Neural cell (in vitro differentiated cells): ENCODE measurements at regions not wholly inside any gene's neighbourhood (a gene's known extent, or its start where the extent isn't known, plus 50 kb on each side); places are given as distances from the start of the nearest gene placed in this dataset.

Experiments
- H2AFZ ChIP-seq: fragments of 200-600, 300-800 bp; sonication (generic), shearing (Covaris generic); 2 replicates; pipeline ENCODE4 v1.6.0; 2014; ENCODE audit warnings: low read depth, mild to moderate bottlenecking, antibody characterized with exemption, low read length, moderate library complexity
- H3F3A ChIP-seq: fragments of 200-600 bp; shearing (Covaris generic); 2 replicates; pipeline ENCODE4 v1.6.1; 2016; ENCODE audit warnings: mild to moderate bottlenecking, moderate library complexity, mixed read lengths, antibody characterized with exemption, low read length; ENCODE audit not compliant: insufficient read depth, poor library complexity, severe bottlenecking
- H3K27ac ChIP-seq: fragments of 200-600, 300-800 bp; sonication (generic), shearing (Covaris generic); 2 replicates; pipeline ENCODE4 v1.5.1; 2014; ENCODE audit warnings: mild to moderate bottlenecking, low read length, moderate library complexity
- H3K27me3 ChIP-seq: fragments of 300-800, 200-600 bp; sonication (generic), shearing (Covaris generic); 2 replicates; pipeline ENCODE4 v1.6.0; 2014; ENCODE audit warnings: mild to moderate bottlenecking, low read depth, low read length, moderate library complexity; ENCODE audit not compliant: insufficient read depth
- H3K36me3 ChIP-seq: fragments of 300-800, 200-600 bp; sonication (generic), shearing (Covaris generic); 2 replicates; pipeline ENCODE4 v1.5.1; 2014; ENCODE audit warnings: mild to moderate bottlenecking, antibody characterized with exemption, low read length, moderate library complexity; ENCODE audit not compliant: insufficient read depth
- H3K4me2 ChIP-seq: fragments of 300-800, 200-600 bp; sonication (generic), shearing (Covaris generic); 2 replicates; pipeline ENCODE4 v1.6.0; 2014; ENCODE audit warnings: mild to moderate bottlenecking, low read length
- H3K4me3 ChIP-seq: fragments of 300-800, 200-600 bp; sonication (generic), shearing (Covaris generic); 2 replicates; pipeline ENCODE4 v1.5.1; 2014; ENCODE audit warnings: mild to moderate bottlenecking, low read length, moderate library complexity
- H3K79me2 ChIP-seq: fragments of 200-600 bp; shearing (Covaris generic); replicated peaks from 2 replicates; pipeline ENCODE4 v1.6.0; 2014; ENCODE audit warnings: mild to moderate bottlenecking, low read length, moderate library complexity; ENCODE audit not compliant: insufficient read depth
- H3K9ac ChIP-seq: fragments of 300-800, 200-600 bp; sonication (generic), shearing (Covaris generic); 2 replicates; pipeline ENCODE4 v1.6.1; 2016; ENCODE audit warnings: mild to moderate bottlenecking, low read length, mixed read lengths
- H3K9me2 ChIP-seq: fragments of 200-600 bp; shearing (Covaris generic); 2 replicates; pipeline ENCODE4 v1.6.1; 2016; ENCODE audit warnings: mild to moderate bottlenecking, low read length, mixed read lengths; ENCODE audit not compliant: insufficient read depth
- H3K9me3 ChIP-seq: fragments of 200-600, 300-800 bp; sonication (generic), shearing (Covaris generic); 2 replicates; pipeline ENCODE4 v1.6.1; 2016; ENCODE audit warnings: mild to moderate bottlenecking, mixed run types, low read length, moderate library complexity, mixed read lengths
- H4K20me1 ChIP-seq: fragments of 200-600 bp; shearing (Covaris generic); 2 replicates; pipeline ENCODE4 v1.6.1; 2016; ENCODE audit warnings: mild to moderate bottlenecking, mixed run types; ENCODE audit not compliant: insufficient read depth
- CTCF ChIP-seq: fragments of 450-650 bp; IDR thresholded peaks from 2 replicates; pipeline ENCODE4 v1.5.1; 2014; ENCODE audit warnings: antibody characterized with exemption, mild to moderate bottlenecking, moderate library complexity; ENCODE audit not compliant: poor library complexity, severe bottlenecking
- EP300 ChIP-seq: fragments of 450-650 bp; conservative IDR thresholded peaks from 2 replicates; pipeline ENCODE4 v1.6.1; 2014; ENCODE audit warnings: antibody characterized with exemption, mild to moderate bottlenecking, moderate library complexity; ENCODE audit not compliant: poor library complexity, severe bottlenecking
- EZH2 ChIP-seq: fragments of 200-600, 300-800 bp; shearing (Covaris generic), sonication (generic); IDR thresholded peaks from 2 replicates; pipeline ENCODE4 v1.6.1; 2014; ENCODE audit warnings: antibody characterized with exemption, low read length, borderline replicate concordance, mild to moderate bottlenecking; ENCODE audit not compliant: insufficient read depth, poor library complexity, severe bottlenecking
- MXI1 ChIP-seq: fragments of 450-650 bp; conservative IDR thresholded peaks from 2 replicates; pipeline ENCODE4 v1.6.1; 2014; ENCODE audit warnings: antibody characterized with exemption, mild to moderate bottlenecking; ENCODE audit not compliant: poor library complexity, severe bottlenecking
- POLR2AphosphoS5 ChIP-seq: IDR thresholded peaks from 2 replicates; pipeline ENCODE4 v1.6.1; 2012
- RAD21 ChIP-seq: fragments of 450-650 bp; conservative IDR thresholded peaks from 2 replicates; pipeline ENCODE4 v1.6.1; 2014; ENCODE audit warnings: antibody characterized with exemption, mild to moderate bottlenecking, moderate library complexity
- REST ChIP-seq: IDR thresholded peaks from 2 replicates; pipeline ENCODE4 v1.6.1; 2012; ENCODE audit warnings: borderline replicate concordance
- SMC3 ChIP-seq: fragments of 450-650 bp; conservative IDR thresholded peaks from 2 replicates; pipeline ENCODE4 v1.6.1; 2014; ENCODE audit warnings: antibody characterized with exemption, mild to moderate bottlenecking, moderate library complexity; ENCODE audit not compliant: poor library complexity
- TAF1 ChIP-seq: IDR thresholded peaks from 2 replicates; pipeline ENCODE4 v1.6.1; 2012; ENCODE audit warnings: low read depth

GRCh38 chr10:118958984-118959925, 70.3 kb upstream of the NANOS1 start:
- TF ChIP-seq SMC3 (no peak), RAD21 (no peak), REST (no peak), CTCF (no peak), TAF1 (no peak), MXI1 (no peak), EP300 (no peak), EZH2 (no peak), POLR2AphosphoS5 (no peak)
- Histone ChIP-seq H3K27ac (no peak overlapping the region), H3K79me2 (no peaks in the 10 kb centered on the region), H2AFZ (no peak overlapping the region), H3K4me3 (no peak overlapping the region), H3K9ac (no peak overlapping the region), H3K9me2 (no peaks in the 10 kb centered on the region), H3K36me3 (no peaks in the 10 kb centered on the region), H3K4me2 (no peak overlapping the region), H3K9me3 (no peaks in the 10 kb centered on the region), H4K20me1 (no peaks in the 10 kb centered on the region), H3K27me3 (no peaks in the 10 kb centered on the region), H3F3A (no peaks in the 10 kb centered on the region)

GRCh38 chr10:118960157-118961090, 69.1 kb upstream of the NANOS1 start:
- TF ChIP-seq MXI1 = no peak
- no peak for TF ChIP-seq EP300
- TF ChIP-seq POLR2AphosphoS5 = no peak
- TF ChIP-seq EZH2 = no peak
- no peak for TF ChIP-seq RAD21
- TF ChIP-seq TAF1 = no peak
- no peak for TF ChIP-seq CTCF
- no peak for TF ChIP-seq SMC3
- no peak for TF ChIP-seq REST
- Histone ChIP-seq H4K20me1 (no peaks in the 10 kb centered on the region), H3K9ac (no peak overlapping the region), H3K4me3 (no peak overlapping the region), H3F3A (no peaks in the 10 kb centered on the region), H3K79me2 (no peaks in the 10 kb centered on the region), H2AFZ (no peak overlapping the region), H3K27ac (no peak overlapping the region), H3K9me2 (no peaks in the 10 kb centered on the region), H3K27me3 (no peaks in the 10 kb centered on the region), H3K4me2 (no peak overlapping the region), H3K9me3 (no peaks in the 10 kb centered on the region), H3K36me3 (no peaks in the 10 kb centered on the region)
